OCI-LY1 (cell line): ENCODE measurements at regions not wholly inside any gene's neighbourhood (a gene's known extent, or its start where the extent isn't known, plus 50 kb on each side); places are given as distances from the start of the nearest gene placed in this dataset.

Source experiments
- EZH2 ChIP-seq: fragments of 200-600 bp; sonication (generic), shearing (Covaris generic); IDR thresholded peaks from 2 replicates; pipeline ENCODE4 v1.8.0; 2017; ENCODE audit warnings: borderline replicate concordance, mixed run types, mild to moderate bottlenecking, antibody characterized with exemption, low read length, moderate library complexity, mixed read lengths
- TF ChIP-seq, protein P1 (sequence below): fragments of 200-600 bp; sonication (generic), shearing (Covaris generic); IDR thresholded peaks from 2 replicates; pipeline ENCODE4 v1.5.1; 2017; ENCODE audit warnings: mild to moderate bottlenecking, antibody characterized with exemption, low read length, moderate library complexity, mixed read lengths

DNA sequence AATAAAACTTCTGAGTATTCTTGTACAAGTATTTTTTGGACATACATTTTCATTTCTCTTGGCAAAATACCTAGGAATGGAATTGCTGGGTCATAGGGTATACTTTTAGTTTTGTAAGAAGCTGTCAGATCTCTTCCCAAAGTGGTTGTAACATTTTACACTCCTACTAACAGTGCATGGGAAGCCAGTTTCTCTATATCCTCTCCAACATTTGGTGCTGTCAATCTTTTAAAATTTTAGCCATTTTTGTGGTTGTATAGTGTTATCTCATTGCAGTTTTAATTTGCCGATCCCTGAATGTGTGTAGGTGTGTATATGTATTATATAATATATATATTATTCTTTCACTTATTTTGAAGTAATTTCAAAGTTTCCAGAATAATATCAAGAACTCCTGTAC, 63.1 kb upstream of the TMEM178A start:
- TF ChIP-seq, protein P1, sequence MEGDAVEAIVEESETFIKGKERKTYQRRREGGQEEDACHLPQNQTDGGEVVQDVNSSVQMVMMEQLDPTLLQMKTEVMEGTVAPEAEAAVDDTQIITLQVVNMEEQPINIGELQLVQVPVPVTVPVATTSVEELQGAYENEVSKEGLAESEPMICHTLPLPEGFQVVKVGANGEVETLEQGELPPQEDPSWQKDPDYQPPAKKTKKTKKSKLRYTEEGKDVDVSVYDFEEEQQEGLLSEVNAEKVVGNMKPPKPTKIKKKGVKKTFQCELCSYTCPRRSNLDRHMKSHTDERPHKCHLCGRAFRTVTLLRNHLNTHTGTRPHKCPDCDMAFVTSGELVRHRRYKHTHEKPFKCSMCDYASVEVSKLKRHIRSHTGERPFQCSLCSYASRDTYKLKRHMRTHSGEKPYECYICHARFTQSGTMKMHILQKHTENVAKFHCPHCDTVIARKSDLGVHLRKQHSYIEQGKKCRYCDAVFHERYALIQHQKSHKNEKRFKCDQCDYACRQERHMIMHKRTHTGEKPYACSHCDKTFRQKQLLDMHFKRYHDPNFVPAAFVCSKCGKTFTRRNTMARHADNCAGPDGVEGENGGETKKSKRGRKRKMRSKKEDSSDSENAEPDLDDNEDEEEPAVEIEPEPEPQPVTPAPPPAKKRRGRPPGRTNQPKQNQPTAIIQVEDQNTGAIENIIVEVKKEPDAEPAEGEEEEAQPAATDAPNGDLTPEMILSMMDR: no peak
- TF ChIP-seq EZH2: no peak
